HepG2 (cell line): ENCODE measurements at regions not wholly inside any gene's neighbourhood (a gene's known extent, or its start where the extent isn't known, plus 50 kb on each side); places are given as distances from the start of the nearest gene placed in this dataset.

ENCODE experiments used
- ATAC-seq: fragments of 200-7000 bp; cut with Tn5 transposase; 3 replicates; pipeline ENCODE4 v1.9.1; 2020; ENCODE audit warnings: mild to moderate bottlenecking, moderate library complexity
- BruUV-seq: library from RNA; stranded (reverse); fragments of 400-500 nt; replicated peaks from 2 replicates; lab custom pipeline; 2021; lab: Mats Ljungman, UMichigan
- CTCF ChIA-PET: fragments of 300-600 bp; formaldehyde crosslinking; extraction: SDS; loops from one replicate; lab custom pipeline; 2021; ENCODE audit warnings: low total read pairs, inconsistent platforms, low intra/inter-chr PET ratio; lab: Yijun Ruan, JAX
- POLR2A ChIA-PET: fragments of 350-600 bp; sonication (Branson Sonifier 250); formaldehyde crosslinking; loops from one replicate; lab custom pipeline; 2020; ENCODE audit warnings: antibody characterized with exemption, inconsistent platforms; lab: Yijun Ruan, JAX
- DNase-seq: peaks from one replicate; pipeline ENCODE4 v3.0.0-alpha.2; 2015; ENCODE audit warnings: low spot score
- FAIRE-seq: peaks from 3 replicates; lab custom pipeline; 2011; peaks lifted over from hg19 to GRCh38; lab: Jason Lieb, UNC
- H2AFZ ChIP-seq: one replicate; pipeline ENCODE4 v1.6.1; 2011; ENCODE audit warnings: low read length, inconsistent platforms
- H3K27ac ChIP-seq: fragments of 300-600 bp; 3 replicates; pipeline ENCODE4 v1.8.0; 2011; ENCODE audit warnings: mixed run types, mild to moderate bottlenecking, mixed read lengths, low read length, inconsistent platforms; ENCODE audit not compliant: insufficient read depth; ENCODE audit errors: extremely low read length
- H3K27me3 ChIP-seq, 2 experiments: fragments of 200-600 bp in 1 of 2; 2 replicates in 1 of 2; 3 replicates in 1 of 2; pipeline versions ENCODE4 v1.6.0 to v1.8.0; 2011; ENCODE audit warnings: low read length in 2 of 2, mild to moderate bottlenecking in 2 of 2, moderate library complexity in 2 of 2, inconsistent platforms in 1 of 2; ENCODE audit not compliant: insufficient read depth in 2 of 2, control insufficient read depth in 1 of 2
- H3K36me3 ChIP-seq, 2 experiments: fragments of 200-600 bp in 1 of 2; replicated peaks in 1 of 2; 2 replicates in 1 of 2; 3 replicates in 1 of 2; pipeline versions ENCODE4 v1.5.1 to v1.8.0; 2011; ENCODE audit warnings: low read length in 2 of 2, inconsistent platforms in 1 of 2; ENCODE audit not compliant: insufficient read depth in 2 of 2, control insufficient read depth in 1 of 2
- H3K4me1 ChIP-seq: 2 replicates; pipeline ENCODE4 v1.5.1; 2012; ENCODE audit warnings: low read length, inconsistent platforms; ENCODE audit not compliant: insufficient read depth
- H3K4me2 ChIP-seq: 2 replicates; pipeline ENCODE4 v1.6.0; 2011; ENCODE audit warnings: low read depth, low read length, inconsistent platforms
- H3K4me3 ChIP-seq, 3 experiments: fragments of 200-600 bp in 1 of 3; sonication (generic), shearing (Covaris generic) in 1 of 3; replicated peaks in 1 of 3; 2 replicates each; pipeline ENCODE4 v1.5.1; 2011 to 2016; ENCODE audit warnings: low read length in 3 of 3, inconsistent platforms in 2 of 3, low read depth in 2 of 3, mild to moderate bottlenecking in 2 of 3, control low read depth in 1 of 3, mixed read lengths in 1 of 3; ENCODE audit not compliant: insufficient read depth in 1 of 3
- H3K79me2 ChIP-seq: one replicate; pipeline ENCODE4 v1.6.1; 2011; ENCODE audit warnings: low read length, inconsistent platforms; ENCODE audit not compliant: insufficient read depth
- H3K9ac ChIP-seq: 2 replicates; pipeline ENCODE4 v1.6.0; 2011; ENCODE audit warnings: mild to moderate bottlenecking, low read depth, low read length, inconsistent platforms; ENCODE audit not compliant: insufficient read depth
- H3K9me3 ChIP-seq: 2 replicates; pipeline ENCODE4 v1.5.1; 2012; ENCODE audit warnings: mild to moderate bottlenecking, low read length
- H4K20me1 ChIP-seq: 2 replicates; pipeline ENCODE4 v1.6.0; 2011; ENCODE audit warnings: inconsistent platforms, mild to moderate bottlenecking, low read length, moderate library complexity; ENCODE audit not compliant: insufficient read depth
- ARNTL ChIP-seq: sonication (generic); formaldehyde crosslinking; IDR thresholded peaks from 2 replicates; pipeline ENCODE4 v1.4.0; 2020; ENCODE audit warnings: mild to moderate bottlenecking, missing genetic modification reagents
- ELF3 ChIP-seq: IDR thresholded peaks from 2 replicates; pipeline ENCODE4 v1.6.1; 2016; ENCODE audit warnings: missing genetic modification reagents, missing compliant biosample characterization
- PAWR ChIP-seq: sonication (generic); formaldehyde crosslinking; IDR thresholded peaks from 2 replicates; pipeline ENCODE4 v1.4.0; 2020; ENCODE audit warnings: missing genetic modification reagents, mild to moderate bottlenecking, borderline replicate concordance
- SNRNP70 ChIP-seq: fragments of 200-400 bp; formaldehyde crosslinking; IDR thresholded peaks from 2 replicates; pipeline ENCODE4 v1.6.1; 2017; ENCODE audit warnings: mild to moderate bottlenecking, low read depth, low read length, moderate library complexity
- ZNF598 ChIP-seq: sonication (generic); formaldehyde crosslinking; IDR thresholded peaks from 2 replicates; pipeline ENCODE4 v1.5.1; 2020; ENCODE audit warnings: mild to moderate bottlenecking, missing genetic modification reagents, borderline replicate concordance
- WGBS: methylation state at CpG from one replicate; pipeline ENCODE4 v1.1.6; 2017; ENCODE audit warnings: low lambda C conversion rate; 5-methylcytosine and 5-hydroxymethylcytosine counted together
- in situ Hi-C: cut with HindIII; loops from 2 replicates; pipeline ENCODE4 v1.10.0; 2017; ENCODE audit warnings: low pct_unique_long_range_greater_than_20kb; ENCODE audit not compliant: extremely low pct_ligation_motif_present
- intact Hi-C: fragments of 100-400 bp; cut with micrococcal nuclease; formaldehyde crosslinking; loops from one replicate; pipeline ENCODE4 v1.10.0; 2022; ENCODE audit not compliant: unreplicated experiment
- TF ChIP-seq, protein P1 (sequence below): sonication (generic); formaldehyde crosslinking; IDR thresholded peaks from 2 replicates; pipeline ENCODE4 v1.5.0; 2020; ENCODE audit warnings: missing genetic modification reagents
- TF ChIP-seq, protein P2 (sequence below): sonication (generic); formaldehyde crosslinking; IDR thresholded peaks from 2 replicates; pipeline ENCODE4 v1.5.1; 2020; ENCODE audit warnings: mild to moderate bottlenecking, missing genetic modification reagents, moderate library complexity
- TF ChIP-seq, protein P3 (sequence below): fragments of 450-650 bp; IDR thresholded peaks from 2 replicates; pipeline ENCODE4 v1.6.1; 2016
- TF ChIP-seq, protein P4 (sequence below): sonication (generic); formaldehyde crosslinking; IDR thresholded peaks from 2 replicates; pipeline ENCODE4 v1.4.0; 2020; ENCODE audit warnings: low read depth, mild to moderate bottlenecking, missing genetic modification reagents

DNA sequence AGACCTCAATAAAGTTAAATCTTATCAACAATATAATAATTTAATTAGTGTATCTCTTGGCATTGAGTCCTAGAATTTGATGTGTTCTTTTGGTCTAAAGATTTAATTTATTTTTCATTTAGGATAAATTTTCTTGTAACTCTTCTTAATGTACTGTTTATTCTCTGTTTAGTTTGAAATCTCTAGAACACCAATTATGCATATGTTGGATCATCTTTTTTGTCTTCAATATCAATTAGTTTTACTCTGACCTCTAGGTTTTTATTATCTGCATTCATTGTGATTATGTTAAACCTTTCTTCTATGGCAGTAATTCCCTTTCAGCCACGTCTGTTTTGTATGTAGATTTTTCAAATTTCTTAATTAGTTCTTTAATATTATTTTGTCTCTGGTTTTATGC, 93.8 kb upstream of the ARHGEF7 start:
- Histone ChIP-seq H3K27ac (no peak overlapping the region), H3K79me2 (no peaks in the 10 kb centered on the region), H3K4me3 (no peak overlapping the region), H3K36me3 (no peaks in the 10 kb centered on the region), H3K4me1 (no peaks in the 10 kb centered on the region), H3K4me2 (no peak overlapping the region), H3K9ac (no peak overlapping the region), H3K27me3 (no peaks in the 10 kb centered on the region; a peak in 1 of 5 replicates), H2AFZ (no peak overlapping the region), H4K20me1 (no peaks in the 10 kb centered on the region), H3K9me3 (peaks cover 26% of the 10 kb centered on the region)
- FAIRE-seq: no peak
- in situ Hi-C loops (no loop called here), intact Hi-C loops (no loop called here)
- BruUV-seq: no TSS peak
- TF ChIP-seq, protein P1, sequence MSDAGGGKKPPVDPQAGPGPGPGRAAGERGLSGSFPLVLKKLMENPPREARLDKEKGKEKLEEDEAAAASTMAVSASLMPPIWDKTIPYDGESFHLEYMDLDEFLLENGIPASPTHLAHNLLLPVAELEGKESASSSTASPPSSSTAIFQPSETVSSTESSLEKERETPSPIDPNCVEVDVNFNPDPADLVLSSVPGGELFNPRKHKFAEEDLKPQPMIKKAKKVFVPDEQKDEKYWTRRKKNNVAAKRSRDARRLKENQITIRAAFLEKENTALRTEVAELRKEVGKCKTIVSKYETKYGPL (CRISPR knock-in tag): no peak
- TF ChIP-seq, protein P2, sequence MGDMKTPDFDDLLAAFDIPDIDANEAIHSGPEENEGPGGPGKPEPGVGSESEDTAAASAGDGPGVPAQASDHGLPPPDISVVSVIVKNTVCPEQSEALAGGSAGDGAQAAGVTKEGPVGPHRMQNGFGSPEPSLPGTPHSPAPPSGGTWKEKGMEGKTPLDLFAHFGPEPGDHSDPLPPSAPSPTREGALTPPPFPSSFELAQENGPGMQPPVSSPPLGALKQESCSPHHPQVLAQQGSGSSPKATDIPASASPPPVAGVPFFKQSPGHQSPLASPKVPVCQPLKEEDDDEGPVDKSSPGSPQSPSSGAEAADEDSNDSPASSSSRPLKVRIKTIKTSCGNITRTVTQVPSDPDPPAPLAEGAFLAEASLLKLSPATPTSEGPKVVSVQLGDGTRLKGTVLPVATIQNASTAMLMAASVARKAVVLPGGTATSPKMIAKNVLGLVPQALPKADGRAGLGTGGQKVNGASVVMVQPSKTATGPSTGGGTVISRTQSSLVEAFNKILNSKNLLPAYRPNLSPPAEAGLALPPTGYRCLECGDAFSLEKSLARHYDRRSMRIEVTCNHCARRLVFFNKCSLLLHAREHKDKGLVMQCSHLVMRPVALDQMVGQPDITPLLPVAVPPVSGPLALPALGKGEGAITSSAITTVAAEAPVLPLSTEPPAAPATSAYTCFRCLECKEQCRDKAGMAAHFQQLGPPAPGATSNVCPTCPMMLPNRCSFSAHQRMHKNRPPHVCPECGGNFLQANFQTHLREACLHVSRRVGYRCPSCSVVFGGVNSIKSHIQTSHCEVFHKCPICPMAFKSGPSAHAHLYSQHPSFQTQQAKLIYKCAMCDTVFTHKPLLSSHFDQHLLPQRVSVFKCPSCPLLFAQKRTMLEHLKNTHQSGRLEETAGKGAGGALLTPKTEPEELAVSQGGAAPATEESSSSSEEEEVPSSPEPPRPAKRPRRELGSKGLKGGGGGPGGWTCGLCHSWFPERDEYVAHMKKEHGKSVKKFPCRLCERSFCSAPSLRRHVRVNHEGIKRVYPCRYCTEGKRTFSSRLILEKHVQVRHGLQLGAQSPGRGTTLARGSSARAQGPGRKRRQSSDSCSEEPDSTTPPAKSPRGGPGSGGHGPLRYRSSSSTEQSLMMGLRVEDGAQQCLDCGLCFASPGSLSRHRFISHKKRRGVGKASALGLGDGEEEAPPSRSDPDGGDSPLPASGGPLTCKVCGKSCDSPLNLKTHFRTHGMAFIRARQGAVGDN: no peak
- no peak for ATAC-seq
- ChIA-PET CTCF (no interaction called here), POLR2A (no interaction called here)
- 0% methylated on average over 1 of the region's 1 CpG for WGBS
- DNase-seq: no peak

DNA sequence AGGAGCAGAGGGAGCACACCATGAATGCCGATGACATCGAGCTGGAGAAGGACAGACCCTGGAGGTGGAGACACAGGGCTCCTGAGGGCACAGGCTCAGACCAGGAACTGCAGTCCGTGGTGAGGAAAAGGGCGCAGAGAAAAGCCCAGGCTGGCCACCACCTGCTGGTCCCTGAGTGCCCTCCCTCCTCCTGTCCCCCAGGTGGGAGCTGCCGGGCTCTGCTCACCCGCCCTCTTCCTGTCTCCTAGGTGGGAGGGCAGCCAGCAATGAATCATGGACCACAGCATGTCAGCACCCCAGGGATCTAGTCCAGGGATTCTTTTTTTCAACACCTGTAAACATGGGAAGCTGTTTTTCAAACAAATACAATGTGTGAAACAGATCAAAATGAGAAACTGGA, 94.6 kb upstream of the ARHGEF7 start:
- H3K27ac ChIP-seq: no peak overlapping the region
- H2AFZ ChIP-seq: no peak overlapping the region
- no peak overlapping the region for H3K4me3 ChIP-seq
- FAIRE-seq (no peak), DNase-seq (no peak), ATAC-seq (no peak)
- CTCF ChIA-PET: no interaction called here
- POLR2A ChIA-PET: no interaction called here
- in situ Hi-C loops: no loop called here
- no peak overlapping the region for H3K4me2 ChIP-seq
- H4K20me1 ChIP-seq: no peaks in the 10 kb centered on the region
- no peaks in the 10 kb centered on the region for H3K36me3 ChIP-seq
- intact Hi-C loops: no loop called here
- H3K9ac ChIP-seq: no peak overlapping the region
- WGBS: 21% methylated on average over 6 of the region's 6 CpGs
- no TSS peak for BruUV-seq
- no peaks in the 10 kb centered on the region for H3K79me2 ChIP-seq
- H3K4me1 ChIP-seq: no peaks in the 10 kb centered on the region
- no peaks in the 10 kb centered on the region; a peak in 1 of 5 replicates for H3K27me3 ChIP-seq
- H3K9me3 ChIP-seq: peaks cover 26% of the 10 kb centered on the region
- no peak for TF ChIP-seq SNRNP70
- no peak for TF ChIP-seq PAWR
- no peak for TF ChIP-seq ZNF598 (CRISPR knock-in tag)
- TF ChIP-seq, protein P3, sequence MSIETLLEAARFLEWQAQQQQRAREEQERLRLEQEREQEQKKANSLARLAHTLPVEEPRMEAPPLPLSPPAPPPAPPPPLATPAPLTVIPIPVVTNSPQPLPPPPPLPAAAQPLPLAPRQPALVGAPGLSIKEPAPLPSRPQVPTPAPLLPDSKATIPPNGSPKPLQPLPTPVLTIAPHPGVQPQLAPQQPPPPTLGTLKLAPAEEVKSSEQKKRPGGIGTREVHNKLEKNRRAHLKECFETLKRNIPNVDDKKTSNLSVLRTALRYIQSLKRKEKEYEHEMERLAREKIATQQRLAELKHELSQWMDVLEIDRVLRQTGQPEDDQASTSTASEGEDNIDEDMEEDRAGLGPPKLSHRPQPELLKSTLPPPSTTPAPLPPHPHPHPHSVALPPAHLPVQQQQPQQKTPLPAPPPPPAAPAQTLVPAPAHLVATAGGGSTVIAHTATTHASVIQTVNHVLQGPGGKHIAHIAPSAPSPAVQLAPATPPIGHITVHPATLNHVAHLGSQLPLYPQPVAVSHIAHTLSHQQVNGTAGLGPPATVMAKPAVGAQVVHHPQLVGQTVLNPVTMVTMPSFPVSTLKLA: no peak
- TF ChIP-seq ARNTL (CRISPR knock-in tag): no peak
- TF ChIP-seq ELF3 (CRISPR knock-in tag): no peak
- TF ChIP-seq, protein P4, sequence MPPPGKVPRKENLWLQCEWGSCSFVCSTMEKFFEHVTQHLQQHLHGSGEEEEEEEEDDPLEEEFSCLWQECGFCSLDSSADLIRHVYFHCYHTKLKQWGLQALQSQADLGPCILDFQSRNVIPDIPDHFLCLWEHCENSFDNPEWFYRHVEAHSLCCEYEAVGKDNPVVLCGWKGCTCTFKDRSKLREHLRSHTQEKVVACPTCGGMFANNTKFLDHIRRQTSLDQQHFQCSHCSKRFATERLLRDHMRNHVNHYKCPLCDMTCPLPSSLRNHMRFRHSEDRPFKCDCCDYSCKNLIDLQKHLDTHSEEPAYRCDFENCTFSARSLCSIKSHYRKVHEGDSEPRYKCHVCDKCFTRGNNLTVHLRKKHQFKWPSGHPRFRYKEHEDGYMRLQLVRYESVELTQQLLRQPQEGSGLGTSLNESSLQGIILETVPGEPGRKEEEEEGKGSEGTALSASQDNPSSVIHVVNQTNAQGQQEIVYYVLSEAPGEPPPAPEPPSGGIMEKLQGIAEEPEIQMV (CRISPR knock-in tag): no peak
